Heart left ventricle (tissue), 16 donors: ENCODE measurements at regions not wholly inside any gene's neighbourhood (a gene's known extent, or its start where the extent isn't known, plus 50 kb on each side); places are given as distances from the start of the nearest gene placed in this dataset.

Source experiments
- ATAC-seq, 4 donors: fragments of 200-7000 bp; cut with Tn5 transposase; one replicate each; pipeline ENCODE4 v1.9.1; 2020 to 2022; ENCODE audit warnings: moderate library complexity in 4 of 4, mild to moderate bottlenecking in 3 of 4, moderate number of reproducible peaks in 1 of 4
- DNase-seq, 5 donors: peaks; one replicate each; pipeline ENCODE4 v3.0.0-alpha.2; 2020
- H3K27ac ChIP-seq, 12 donors: fragments of 200-600 bp; sonication (generic) in 4 of 12; one replicate each; pipeline versions ENCODE4 v1.5.0 to v1.8.0; 2016 to 2022; ENCODE audit warnings: mild to moderate bottlenecking in 2 of 12
- H3K27me3 ChIP-seq, 9 donors: fragments of 200-600 bp; sonication (generic) in 2 of 9; one replicate each; pipeline versions ENCODE4 v1.5.1 to v1.8.0; 2016 to 2022; ENCODE audit warnings: mild to moderate bottlenecking in 3 of 9
- H3K36me3 ChIP-seq, 9 donors: fragments of 200-600 bp; sonication (generic) in 2 of 9; one replicate each; pipeline versions ENCODE4 v1.5.0 to v1.8.0; 2018 to 2022; ENCODE audit warnings: mild to moderate bottlenecking in 2 of 9
- H3K4me1 ChIP-seq, 12 donors: fragments of 200-600 bp; sonication (generic) in 4 of 12; one replicate each; pipeline versions ENCODE4 v1.5.0 to v1.8.0; 2016 to 2022; ENCODE audit warnings: mild to moderate bottlenecking in 3 of 12
- H3K4me3 ChIP-seq, 12 donors: fragments of 200-600 bp; sonication (generic) in 4 of 12; one replicate each; pipeline versions ENCODE4 v1.5.0 to v1.8.0; 2017 to 2022; ENCODE audit warnings: mild to moderate bottlenecking in 9 of 12, moderate library complexity in 4 of 12
- H3K9me3 ChIP-seq, 12 donors: fragments of 200-600 bp; sonication (generic) in 4 of 12; one replicate each; pipeline versions ENCODE4 v1.5.0 to v1.8.0; 2016 to 2022; ENCODE audit warnings: mild to moderate bottlenecking in 1 of 12
- CTCF ChIP-seq, 12 donors: fragments of 200-600 bp; sonication (generic) in 4 of 12; IDR thresholded peaks; one replicate each; pipeline versions ENCODE4 v1.5.0 to v1.8.0; 2018 to 2022; ENCODE audit warnings: antibody characterized with exemption in 12 of 12, mild to moderate bottlenecking in 5 of 12
- POLR2A ChIP-seq, 2 donors: fragments of 450-650 bp; IDR thresholded peaks; one replicate each; pipeline ENCODE4 v1.6.1; 2017; ENCODE audit warnings: antibody characterized with exemption in 2 of 2, mild to moderate bottlenecking in 2 of 2, moderate library complexity in 2 of 2
- WGBS, 4 donors: extraction: QIAGEN DNeasy Blood & Tissue Kit in 2 of 4; methylation state at CpG; one replicate each; pipeline versions ENCODE4 v1.1.5 to v1.1.7; 2013 to 2018; 5-methylcytosine and 5-hydroxymethylcytosine counted together
- intact Hi-C, 10 donors: fragments of 100-400 bp; cut with DNase I; formaldehyde crosslinking; loops; one replicate each; pipeline versions ENCODE4 v1.11.1 to v1.14.2; 2022
- donor health status: ischemic (EF 13 %, LVEDD 7.1; RV severe dilation, severe dysfunction).
- donor health status: healthy with polysubstance abuse.
- donor health status: DM: no; HTN: yes; CAD: no.
- donor health status: DM: no; HTN: no; CAD: no.
- donor health status: ischemic (EF 25% LVEDD 6.9; RV normal size, moderate dysfunction).
- donor health status: ischemic (EF 25% LVEDD 5.7; RV mildly dilated, moderate dysfunction).
- donor health status: healthy.
- donor health status: DM: yes; HTN: yes; CAD: no.
- donor health status: ischemic (EF 35%, LVEDD 5.7; RV mildly dilated, moderate dysfunction).
- donor health status: nonischemic (EF 11% LVEDD 7.7; RV severe dilation, severe dysfunction).
- donor health status: DM: yes; HTN: yes; CAD: no.
- donor health status: PGD.
- donor health status: ischemic (EF 29% LVEDD 5.4; RV normal size, mild dysfunction).
- donor health status: nonischemic (EF 23%, LVEDD 6.1; RV moderate dilation, normal function).

- ATAC-seq, result no peak
- no peak for TF ChIP-seq CTCF (IDR thresholded peaks at IDR 0.05)
- no peak for TF ChIP-seq POLR2A (IDR thresholded peaks at IDR 0.05)
Measured at GRCh38 chr21:41597811-41598231, 89.9 kb upstream of the TMPRSS2 start.

GRCh38 chr21:41597227-41597626, 89.3 kb upstream of the TMPRSS2 start:
- Histone ChIP-seq H3K36me3 (no peaks in the 10 kb centered on the region), H3K27ac (no peak overlapping the region), H3K4me1 (peaks cover 0 to 4% (median 0%) of the 10 kb centered on the region in 12 donors), H3K4me3 (no peak overlapping the region), H3K27me3 (peaks cover 0 to 28% (median 0%) of the 10 kb centered on the region in 9 donors), H3K9me3 (no peaks in the 10 kb centered on the region)
- DNase-seq, result no peak
- TF ChIP-seq POLR2A (IDR thresholded peaks at IDR 0.05), result no peak
- TF ChIP-seq CTCF (IDR thresholded peaks at IDR 0.05), result no peak
- intact Hi-C loops, result loop anchor here in 1 of 10 donors (10.0 kb wide), 1 partner anchor 62 kb away; no protein-coding TSS in a partner anchor
- 59 to 80% (median 77%) methylated on average over 1 of the region's 1 CpG for WGBS, 4 donors
- no peak for ATAC-seq

More at GRCh38 chr21:41597811-41598231, 89.9 kb upstream of the TMPRSS2 start:
- WGBS, 4 donors, result 86 to 90% (median 89%) methylated on average over 9 of the region's 9 CpGs
- H3K27me3 ChIP-seq, result peaks cover 0 to 22% (median 0%) of the 10 kb centered on the region in 9 donors
- H3K4me1 ChIP-seq, result peaks cover 0 to 4% (median 0%) of the 10 kb centered on the region in 12 donors
- intact Hi-C loops, result loop anchor here in 1 of 10 donors (10.0 kb wide), 1 partner anchor 63 kb away; no protein-coding TSS in a partner anchor
- H3K4me3 ChIP-seq, result no peak overlapping the region
- DNase-seq, result no peak
- no peaks in the 10 kb centered on the region for H3K9me3 ChIP-seq
- no peak overlapping the region for H3K27ac ChIP-seq
- no peaks in the 10 kb centered on the region for H3K36me3 ChIP-seq

- 85 to 89% (median 86%) methylated on average over 11 to 14 of the region's 14 CpGs for WGBS, 4 donors
- no peaks in the 10 kb centered on the region for H3K9me3 ChIP-seq
- H3K27me3 ChIP-seq, result peaks cover 0 to 29% (median 0%) of the 10 kb centered on the region in 9 donors
- H3K4me1 ChIP-seq, result peaks cover 0 to under 1% (median 0%) of the 10 kb centered on the region in 12 donors
- DNase-seq (no peak), ATAC-seq (no peak)
- intact Hi-C loops, result loop anchor here in 1 of 10 donors (10.0 kb wide), 1 partner anchor 62 kb away; no protein-coding TSS in a partner anchor
- TF ChIP-seq CTCF (IDR thresholded peaks at IDR 0.05) (no peak), POLR2A (IDR thresholded peaks at IDR 0.05) (no peak)
- no peak overlapping the region for H3K27ac ChIP-seq
- H3K36me3 ChIP-seq, result no peaks in the 10 kb centered on the region
- no peak overlapping the region for H3K4me3 ChIP-seq
Measured at GRCh38 chr21:41596241-41596925, 88.4 kb upstream of the TMPRSS2 start.

- no peak overlapping the region for H3K4me3 ChIP-seq
- intact Hi-C loops, result loop anchor here in 1 of 10 donors (10.0 kb wide), 1 partner anchor 59 kb away; no protein-coding TSS in a partner anchor
- WGBS, 4 donors, result 51 to 65% (median 56%) methylated on average over 5 of the region's 5 CpGs
Measured at GRCh38 chr21:41594268-41594667, 86.3 kb upstream of the TMPRSS2 start.

More at GRCh38 chr21:41594268-41594667, 86.3 kb upstream of the TMPRSS2 start:
- TF ChIP-seq POLR2A (IDR thresholded peaks at IDR 0.05) (no peak), CTCF (IDR thresholded peaks at IDR 0.05) (no peak)
- Histone ChIP-seq H3K4me1 (no peaks in the 10 kb centered on the region), H3K27ac (no peak overlapping the region), H3K36me3 (no peaks in the 10 kb centered on the region), H3K9me3 (no peaks in the 10 kb centered on the region), H3K27me3 (peaks cover 0 to 29% (median 0%) of the 10 kb centered on the region in 9 donors)
- DNase-seq, result no peak
- no peak for ATAC-seq
